HG03558 (cell line): ENCODE measurements at regions not wholly inside any gene's neighbourhood (a gene's known extent, or its start where the extent isn't known, plus 50 kb on each side); places are given as distances from the start of the nearest gene placed in this dataset.

Experiments
- ATAC-seq: cut with Tn5 transposase; IDR thresholded peaks from one replicate; pipeline ENCODE4 v1.9.1; 2021; ENCODE audit warnings: moderate number of reproducible peaks; ENCODE audit not compliant: unreplicated experiment; ENCODE audit errors: extremely low read depth

DNA sequence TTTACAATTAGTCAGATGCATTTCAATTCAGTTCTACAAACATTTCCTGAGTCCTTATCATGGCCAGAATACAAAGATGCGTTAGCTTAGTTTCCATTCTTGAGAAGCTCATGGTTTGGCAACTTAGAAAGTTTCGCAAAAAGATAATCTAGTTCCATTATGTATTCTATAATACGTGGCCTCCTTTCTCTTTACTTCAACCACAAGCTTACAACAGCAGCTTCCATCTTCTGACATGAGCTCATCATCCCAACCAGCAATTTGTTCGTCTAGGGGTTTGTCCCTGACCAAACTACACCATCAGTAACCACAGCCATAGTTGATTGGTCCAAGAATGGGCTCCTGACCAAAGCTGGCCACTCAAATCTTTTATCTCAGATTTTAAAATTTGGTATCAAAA lies 267.6 kb upstream of the TBC1D5 start:
- ATAC-seq = no peak

GRCh38 chr3:18008706-18009368 lies 266.4 kb upstream of the TBC1D5 start:
- no peak for ATAC-seq

DNA sequence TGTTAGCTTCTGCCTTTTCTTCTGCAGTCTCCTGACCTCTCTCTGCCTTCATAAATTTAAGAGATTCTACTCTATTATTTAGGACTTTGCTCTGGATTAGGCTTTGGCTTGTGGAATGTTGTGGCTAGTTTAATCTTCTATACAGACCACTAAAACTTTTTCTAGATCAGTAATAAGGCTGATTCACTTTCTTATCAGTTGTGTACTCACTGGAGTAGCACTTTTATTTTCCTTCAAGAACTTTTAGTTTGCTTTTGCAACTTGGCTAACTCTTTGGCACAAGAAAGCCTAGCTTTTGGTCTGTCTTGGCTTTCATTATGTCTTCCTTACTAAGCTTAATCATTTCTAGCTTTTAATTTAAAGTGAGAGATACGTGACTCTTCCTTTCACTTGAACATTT lies 265.5 kb upstream of the TBC1D5 start:
- no peak for ATAC-seq

GRCh38 chr3:17995769-17996168 lies 253.3 kb upstream of the TBC1D5 start:
- no peak for ATAC-seq

GRCh38 chr3:17994167-17994566 lies 251.7 kb upstream of the TBC1D5 start:
- no peak for ATAC-seq

DNA sequence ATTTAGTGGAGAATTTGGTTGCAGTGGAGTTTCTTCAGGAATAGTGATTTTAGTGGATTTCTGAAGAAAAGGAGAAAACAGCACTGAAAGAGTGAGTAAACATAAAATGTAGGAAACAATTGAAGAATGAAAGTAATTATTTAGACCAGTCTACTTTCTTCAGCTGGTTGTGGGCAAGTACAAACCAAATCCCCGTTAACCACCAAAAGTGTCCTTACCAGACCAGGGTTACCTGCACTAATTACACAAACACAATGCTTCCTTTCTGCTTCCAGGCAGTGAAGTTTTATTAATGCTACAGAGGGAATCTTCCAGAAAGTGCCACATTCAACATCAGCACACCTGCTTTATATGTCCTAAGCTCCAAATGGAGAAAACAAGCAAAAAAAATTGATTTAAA lies 248.0 kb upstream of the TBC1D5 start:
- ATAC-seq = no peak

DNA sequence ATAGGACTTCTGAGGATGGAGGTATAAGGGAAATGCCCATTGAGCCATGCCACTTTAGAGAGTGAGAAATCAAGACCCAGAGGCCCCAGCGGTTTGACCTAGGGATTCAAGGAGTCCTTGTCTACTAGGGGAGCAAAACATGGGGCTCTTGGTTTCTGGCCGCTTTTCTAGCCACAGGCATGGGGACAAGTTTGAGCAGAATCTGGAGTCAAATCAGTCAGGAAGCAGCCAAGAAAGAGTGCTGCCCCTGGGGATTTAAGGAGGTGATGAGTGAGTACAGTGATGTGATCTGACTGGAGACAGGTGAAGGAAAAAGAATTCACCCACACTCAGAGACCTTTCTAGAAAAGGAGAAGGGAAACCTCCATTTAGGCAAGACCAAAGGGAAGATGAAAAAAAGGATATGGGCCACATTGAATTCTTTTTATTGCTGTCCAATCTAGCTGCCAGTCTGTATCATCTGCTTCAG lies 244.0 kb upstream of the TBC1D5 start:
- ATAC-seq = no peak

- ATAC-seq = no peak
These were observed 243.4 kb upstream of the TBC1D5 start for GRCh38 chr3:17985658-17986347.

DNA sequence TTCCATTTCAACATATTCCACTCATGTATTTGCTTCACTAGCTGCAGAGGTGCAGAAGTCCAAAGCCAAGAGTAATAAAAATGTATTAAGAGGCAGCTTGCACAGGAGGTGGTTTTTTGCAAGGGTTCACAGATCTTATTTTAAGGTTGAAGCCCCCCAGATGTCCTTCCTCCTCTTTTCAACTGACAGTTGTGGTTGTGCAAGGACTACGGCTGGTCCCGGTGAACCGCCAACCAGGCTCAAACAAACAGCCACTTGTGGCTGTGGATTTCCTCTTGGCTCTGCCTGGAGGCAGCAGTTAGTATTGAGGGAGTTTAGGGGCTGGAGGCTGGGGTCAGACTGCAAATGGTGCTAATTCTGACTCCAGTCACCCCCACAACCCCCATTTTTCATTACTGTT lies 240.7 kb upstream of the TBC1D5 start:
- ATAC-seq = no peak

- no peak for ATAC-seq
These were observed 239.9 kb upstream of the TBC1D5 start for GRCh38 chr3:17982211-17982880.

- ATAC-seq = no peak
These were observed 238.4 kb upstream of the TBC1D5 start for GRCh38 chr3:17980863-17981262.

DNA sequence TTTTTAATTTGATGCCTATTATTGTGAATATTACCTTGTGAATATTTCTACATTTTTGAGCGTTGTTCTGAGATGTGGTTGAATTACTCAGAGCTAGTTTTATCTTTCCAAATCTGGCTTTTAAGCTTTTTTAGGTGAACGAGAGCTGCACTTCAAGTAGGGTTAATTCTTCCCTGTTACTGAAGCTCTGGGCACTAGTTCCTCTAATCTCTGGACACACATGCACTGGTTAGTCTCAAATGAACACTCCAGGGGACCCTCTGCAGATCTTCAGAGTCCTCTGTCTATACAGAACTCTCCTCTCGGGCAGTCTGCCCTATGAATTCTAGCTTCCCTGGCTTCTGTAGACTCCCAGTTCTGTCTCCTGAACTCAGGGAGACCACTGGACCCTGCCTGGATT lies 237.5 kb upstream of the TBC1D5 start:
- no peak for ATAC-seq

- no peak for ATAC-seq
These were observed 236.8 kb upstream of the TBC1D5 start for GRCh38 chr3:17979252-17979651.

DNA sequence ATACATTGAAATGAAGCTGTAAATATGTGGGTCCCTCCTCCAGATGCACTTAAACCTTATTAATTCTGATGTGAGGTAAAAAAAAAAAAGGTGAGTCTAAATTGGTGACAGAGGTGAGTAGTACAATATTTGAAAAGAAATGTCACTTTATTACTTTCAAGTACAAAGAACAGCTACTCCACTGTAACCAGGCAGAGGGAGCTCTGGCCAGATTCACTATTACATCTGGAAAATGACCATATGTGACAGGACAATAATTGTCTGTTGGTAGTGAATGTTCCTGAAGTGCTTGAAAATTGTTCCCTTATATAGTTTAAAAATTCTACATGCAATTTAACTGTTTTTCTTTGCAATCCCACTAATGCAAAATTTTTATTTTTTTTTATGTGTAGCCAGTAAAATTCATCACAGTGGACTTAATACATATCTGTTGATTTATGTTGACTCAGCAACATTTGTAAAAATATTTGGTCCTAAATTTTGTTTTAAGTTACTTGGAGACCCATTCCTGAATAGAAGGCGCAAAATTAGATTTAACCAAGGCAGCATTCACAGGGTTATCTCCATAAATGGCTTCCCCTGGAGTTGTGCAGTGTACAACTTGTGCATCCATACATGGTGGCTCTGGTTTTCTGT lies 231.9 kb upstream of the TBC1D5 start:
- no peak for ATAC-seq

GRCh38 chr3:17972959-17973906 lies 230.8 kb upstream of the TBC1D5 start:
- no peak for ATAC-seq

DNA sequence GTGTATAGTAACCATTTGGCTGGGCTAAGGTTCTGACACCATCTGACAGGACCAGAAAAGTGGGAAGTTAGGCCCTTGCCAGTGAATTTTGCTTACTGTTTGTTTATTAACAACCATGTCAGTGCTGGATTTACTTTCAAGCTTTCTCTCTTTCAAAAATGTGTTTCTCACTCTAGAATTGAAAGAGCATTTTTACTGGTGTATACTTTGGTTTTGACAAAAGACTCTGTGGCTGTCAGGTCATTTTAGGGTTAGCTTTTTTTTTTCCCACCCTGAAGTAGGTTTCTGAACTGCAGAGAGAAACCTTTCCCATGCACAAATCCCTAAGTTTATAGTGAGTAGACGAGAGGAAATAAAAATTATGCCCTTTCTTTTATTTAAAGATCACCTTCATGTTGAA lies 230.0 kb upstream of the TBC1D5 start:
- ATAC-seq = no peak

DNA sequence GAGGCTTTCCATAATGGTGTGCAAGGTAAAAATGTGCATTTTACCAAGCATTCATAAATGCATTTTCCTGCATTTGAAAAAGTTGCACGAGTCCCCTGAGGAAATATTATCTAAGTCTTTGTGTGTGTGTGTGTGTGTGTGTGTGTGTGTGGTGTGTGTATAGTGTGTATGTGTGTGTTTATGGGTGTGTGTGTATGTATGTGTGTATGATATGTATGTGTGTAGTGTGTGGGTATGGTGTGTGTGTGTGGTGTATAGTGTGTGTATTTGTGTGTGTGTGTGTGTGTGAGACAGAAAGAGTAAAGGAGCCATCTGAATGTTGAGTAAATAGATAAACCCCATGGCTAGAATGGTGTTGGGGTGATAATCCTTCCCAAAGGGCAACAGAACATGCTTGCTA lies 229.6 kb upstream of the TBC1D5 start:
- ATAC-seq = no peak

GRCh38 chr3:17969985-17970568 lies 227.6 kb upstream of the TBC1D5 start:
- no peak for ATAC-seq

- no peak for ATAC-seq
These were observed 226.8 kb upstream of the TBC1D5 start for GRCh38 chr3:17969244-17969643.
